NCI-H146 treated with DMSO at 0.1 percent for 48 hours (cell line): ENCODE measurements at regions not wholly inside any gene's neighbourhood (a gene's known extent, or its start where the extent isn't known, plus 50 kb on each side); places are given as distances from the start of the nearest gene placed in this dataset.
A peak's percentile ranks its signal among the peaks of the same experiment; 100 is the strongest.
"Not testable (repeated sequence)": the region's sequence is repeated elsewhere in the genome, so short reads cannot be mapped to it uniquely, and the experiment has no call there.

Experiments
- DNase-seq: peaks from one replicate; lab custom pipeline; 2025; ENCODE audit not compliant: unreplicated experiment; lab: John Stamatoyannopoulos, UW

GRCh38 chrX:148080593-148080992, 99.5 kb downstream of the FMR1NB start:
- DNase-seq = no peak

GRCh38 chrX:148084611-148085010, 103.5 kb downstream of the FMR1NB start:
- no peak for DNase-seq

- no peak for DNase-seq
Observed at GRCh38 chrX:148120151-148120550, 139.0 kb downstream of the FMR1NB start.

GRCh38 chrX:148120999-148121623, 140.0 kb downstream of the FMR1NB start:
- no peak for DNase-seq

GRCh38 chrX:148128872-148129505, 147.9 kb downstream of the FMR1NB start:
- not testable (repeated sequence) for DNase-seq

- DNase-seq = peak; percentile 0
Observed at GRCh38 chrX:148133105-148133725, 152.1 kb downstream of the FMR1NB start.

- no peak for DNase-seq
Observed at GRCh38 chrX:148134578-148134977, 153.4 kb downstream of the FMR1NB start.

- no peak for DNase-seq
Observed at GRCh38 chrX:148135738-148136137, 154.6 kb downstream of the FMR1NB start.

- DNase-seq = no peak
Observed at GRCh38 chrX:148146121-148146520, 165.0 kb downstream of the FMR1NB start.

GRCh38 chrX:148156986-148157385, 175.8 kb downstream of the FMR1NB start:
- DNase-seq = no peak

GRCh38 chrX:148159796-148160195, 178.7 kb downstream of the FMR1NB start:
- DNase-seq = no peak

- no peak for DNase-seq
Observed at GRCh38 chrX:148161701-148162100, 180.6 kb downstream of the FMR1NB start.

- DNase-seq = no peak
Observed at GRCh38 chrX:148185631-148186030, 204.5 kb downstream of the FMR1NB start.

- no peak for DNase-seq
Observed at GRCh38 chrX:148192547-148192946, 211.4 kb downstream of the FMR1NB start.

GRCh38 chrX:148193759-148194158, 212.6 kb downstream of the FMR1NB start:
- DNase-seq = no peak

- DNase-seq = no peak
Observed at GRCh38 chrX:148203531-148203930, 222.4 kb downstream of the FMR1NB start.

- DNase-seq = no peak
Observed at GRCh38 chrX:148204195-148204594, 223.1 kb downstream of the FMR1NB start.

GRCh38 chrX:148214786-148215185, 233.6 kb downstream of the FMR1NB start:
- DNase-seq = no peak

GRCh38 chrX:148215726-148216125, 234.6 kb downstream of the FMR1NB start:
- no peak for DNase-seq

- DNase-seq = no peak
Observed at GRCh38 chrX:148223361-148223760, 242.2 kb downstream of the FMR1NB start.

- no peak for DNase-seq
Observed at GRCh38 chrX:148228521-148228920, 247.4 kb downstream of the FMR1NB start.

GRCh38 chrX:148229801-148230303, 248.7 kb downstream of the FMR1NB start:
- DNase-seq = no peak
